ENCODE measurements at regions not wholly inside any gene's neighbourhood (a gene's known extent, or its start where the extent isn't known, plus 50 kb on each side); places are given as distances from the start of the nearest gene placed in this dataset.

GRCh38 chr22:48418831-48419230, 1408.8 kb downstream of the BRD1 start:
- no TSS peak for BruUV-seq (replicated peaks)
- DNase-seq (no peak), ATAC-seq (no peak)
- Histone ChIP-seq H3F3A (ENCODE audit: low read length, unreplicated experiment) (no peaks in the 10 kb centered on the region), H3K36me3 (ENCODE audit: low read depth, low read length) (no peaks in the 10 kb centered on the region), H3K27me3 (ENCODE audit: low read length) (no peaks in the 10 kb centered on the region), H3K9ac (ENCODE audit: low read length) (no peak overlapping the region), H3K4me2 (ENCODE audit: low read length) (no peak overlapping the region), H3K79me2 (ENCODE audit: low read length) (no peaks in the 10 kb centered on the region), H4K20me1 (ENCODE audit: low read length) (no peaks in the 10 kb centered on the region), H3K9me2 (replicated peaks; ENCODE audit: low read length) (no peaks in the 10 kb centered on the region), H3K27ac (ENCODE audit: low read length) (no peak overlapping the region), H3K9me3 (ENCODE audit: low read length) (no peaks in the 10 kb centered on the region), H3K4me3 (ENCODE audit: low read length) (no peak overlapping the region), H3K4me1 (ENCODE audit: insufficient read depth, low read length) (no peaks in the 10 kb centered on the region), H2AFZ (ENCODE audit: low read length) (no peak overlapping the region)
- intact Hi-C loops (cut with micrococcal nuclease), result no loop called here
- ChIA-PET POLR2A (ENCODE audit: unreplicated experiment) (no interaction called here), CTCF (no interaction called here)
- TF ChIP-seq EZH2phosphoT487 (IDR thresholded peaks at IDR 0.05; ENCODE audit: borderline replicate concordance, low read length), result no peak
- no peak for TF ChIP-seq EZH2 (IDR thresholded peaks at IDR 0.05; ENCODE audit: low read length, unreplicated experiment)
- no peak for TF ChIP-seq CTCF (conservative IDR thresholded peaks at IDR 0.05; ENCODE audit: low read depth, low read length)

- no peaks in the 10 kb centered on the region for H3K27me3 ChIP-seq (ENCODE audit: low read length)
- no peak overlapping the region for H3K4me3 ChIP-seq (ENCODE audit: low read length)
- no peak overlapping the region for H2AFZ ChIP-seq (ENCODE audit: low read length)
- H3K9me2 ChIP-seq (replicated peaks; ENCODE audit: low read length), result no peaks in the 10 kb centered on the region
- no peaks in the 10 kb centered on the region for H3K79me2 ChIP-seq (ENCODE audit: low read length)
- H3K4me1 ChIP-seq (ENCODE audit: insufficient read depth, low read length), result no peaks in the 10 kb centered on the region
- no TSS peak for BruUV-seq (replicated peaks)
- no peaks in the 10 kb centered on the region for H3K36me3 ChIP-seq (ENCODE audit: low read depth, low read length)
- no peaks in the 10 kb centered on the region for H4K20me1 ChIP-seq (ENCODE audit: low read length)
- no peak overlapping the region for H3K27ac ChIP-seq (ENCODE audit: low read length)
- H3K9ac ChIP-seq (ENCODE audit: low read length), result no peak overlapping the region
- TF ChIP-seq CTCF (conservative IDR thresholded peaks at IDR 0.05; ENCODE audit: low read depth, low read length) (no peak), EZH2phosphoT487 (IDR thresholded peaks at IDR 0.05; ENCODE audit: borderline replicate concordance, low read length) (no peak)
- ChIA-PET POLR2A (ENCODE audit: unreplicated experiment) (no interaction called here), CTCF (no interaction called here)
- no peaks in the 10 kb centered on the region for H3F3A ChIP-seq (ENCODE audit: low read length, unreplicated experiment)
- DNase-seq, result no peak
- ATAC-seq, result no peak
- no peaks in the 10 kb centered on the region for H3K9me3 ChIP-seq (ENCODE audit: low read length)
- H3K4me2 ChIP-seq (ENCODE audit: low read length), result no peak overlapping the region
- intact Hi-C loops (cut with micrococcal nuclease), result no loop called here
Observed at GRCh38 chr22:48417225-48418070, 1410.2 kb downstream of the BRD1 start.

- DNase-seq, result no peak
- H3K36me3 ChIP-seq (ENCODE audit: low read depth, low read length), result no peaks in the 10 kb centered on the region
- H4K20me1 ChIP-seq (ENCODE audit: low read length), result no peaks in the 10 kb centered on the region
- BruUV-seq (replicated peaks), result no TSS peak
- H3K4me2 ChIP-seq (ENCODE audit: low read length), result no peak overlapping the region
- no peaks in the 10 kb centered on the region for H3K27me3 ChIP-seq (ENCODE audit: low read length)
- no peak overlapping the region for H3K4me3 ChIP-seq (ENCODE audit: low read length)
- H3K9me3 ChIP-seq (ENCODE audit: low read length), result no peaks in the 10 kb centered on the region
- H3K79me2 ChIP-seq (ENCODE audit: low read length), result no peaks in the 10 kb centered on the region
- no peaks in the 10 kb centered on the region for H3F3A ChIP-seq (ENCODE audit: low read length, unreplicated experiment)
- CTCF ChIA-PET, result no interaction called here
- intact Hi-C loops (cut with micrococcal nuclease), result no loop called here
- H3K9me2 ChIP-seq (replicated peaks; ENCODE audit: low read length), result no peaks in the 10 kb centered on the region
- H2AFZ ChIP-seq (ENCODE audit: low read length), result no peak overlapping the region
- no peak overlapping the region for H3K27ac ChIP-seq (ENCODE audit: low read length)
- POLR2A ChIA-PET (ENCODE audit: unreplicated experiment), result no interaction called here
- no peak for ATAC-seq
- H3K4me1 ChIP-seq (ENCODE audit: insufficient read depth, low read length), result no peaks in the 10 kb centered on the region
- no peak for TF ChIP-seq CTCF (conservative IDR thresholded peaks at IDR 0.05; ENCODE audit: low read depth, low read length)
- TF ChIP-seq EZH2 (IDR thresholded peaks at IDR 0.05; ENCODE audit: low read length, unreplicated experiment), result no peak
- no peak for TF ChIP-seq EZH2phosphoT487 (IDR thresholded peaks at IDR 0.05; ENCODE audit: borderline replicate concordance, low read length)
- no peak overlapping the region for H3K9ac ChIP-seq (ENCODE audit: low read length)
Observed at GRCh38 chr22:48416396-48417224, 1411.1 kb downstream of the BRD1 start.

Data from PC-3 (cell line).